Neural progenitor cell (in vitro differentiated cells): ENCODE measurements at regions not wholly inside any gene's neighbourhood (a gene's known extent, or its start where the extent isn't known, plus 50 kb on each side); places are given as distances from the start of the nearest gene placed in this dataset.

Source experiments
- DNase-seq: peaks from one replicate; pipeline ENCODE4 v3.0.0-alpha.2; 2016; ENCODE audit warnings: low spot score
- H2AFZ ChIP-seq: fragments of 200-600 bp; sonication (generic); replicated peaks from 2 replicates; pipeline ENCODE4 v1.6.1; 2016; ENCODE audit warnings: antibody characterized with exemption
- H3F3A ChIP-seq: fragments of 200-600 bp; sonication (generic); 2 replicates; pipeline ENCODE4 v1.6.1; 2016; ENCODE audit warnings: antibody characterized with exemption, low read depth
- H3K27ac ChIP-seq: fragments of 200-600 bp; sonication (generic); 2 replicates; pipeline ENCODE4 v1.5.1; 2016; ENCODE audit warnings: mild to moderate bottlenecking
- H3K27me3 ChIP-seq: fragments of 200-600 bp; sonication (generic); 2 replicates; pipeline ENCODE4 v1.6.1; 2016; ENCODE audit warnings: mild to moderate bottlenecking, moderate library complexity
- H3K36me3 ChIP-seq: fragments of 200-600 bp; sonication (generic); 2 replicates; pipeline ENCODE4 v1.5.1; 2016
- H3K4me1 ChIP-seq: fragments of 200-600 bp; sonication (generic); 2 replicates; pipeline ENCODE4 v1.6.1; 2016; ENCODE audit warnings: mixed run types
- H3K4me2 ChIP-seq: fragments of 200-600 bp; sonication (generic); 2 replicates; pipeline ENCODE4 v1.6.1; 2016
- H3K4me3 ChIP-seq: fragments of 200-600 bp; sonication (generic); 2 replicates; pipeline ENCODE4 v1.5.1; 2016
- H3K79me2 ChIP-seq: fragments of 200-600 bp; sonication (generic); 2 replicates; pipeline ENCODE4 v1.6.1; 2016; ENCODE audit warnings: low read depth
- H3K9ac ChIP-seq: fragments of 200-600 bp; sonication (generic); 2 replicates; pipeline ENCODE4 v1.6.1; 2016
- H3K9me3 ChIP-seq: fragments of 200-600 bp; sonication (generic); 2 replicates; pipeline ENCODE4 v1.5.1; 2016; ENCODE audit warnings: low read depth
- H4K20me1 ChIP-seq: fragments of 200-600 bp; sonication (generic); 2 replicates; pipeline ENCODE4 v1.6.1; 2016; ENCODE audit warnings: low read depth
- H3K27ac Mint-ChIP-seq: 3 replicates; pipeline ENCODE4 v1.8.0; 2021; ENCODE audit warnings: mixed read lengths
- H3K27me3 Mint-ChIP-seq: 2 replicates; pipeline ENCODE4 v1.8.0; 2022; ENCODE audit warnings: low read depth, mild to moderate bottlenecking, inconsistent platforms, moderate library complexity, mixed read lengths; ENCODE audit not compliant: insufficient read depth
- H3K36me3 Mint-ChIP-seq: 3 replicates; pipeline ENCODE4 v1.8.0; 2021; ENCODE audit warnings: mixed read lengths
- H3K4me1 Mint-ChIP-seq: 3 replicates; pipeline ENCODE4 v1.8.0; 2021; ENCODE audit warnings: mixed read lengths
- H3K4me3 Mint-ChIP-seq: 3 replicates; pipeline ENCODE4 v1.8.0; 2021; ENCODE audit warnings: mild to moderate bottlenecking, moderate library complexity, mixed read lengths
- H3K9me3 Mint-ChIP-seq: 3 replicates; pipeline ENCODE4 v1.8.0; 2020; ENCODE audit warnings: mixed read lengths
- EZH2 ChIP-seq: fragments of 200-600 bp; sonication (generic); IDR thresholded peaks from 2 replicates; pipeline ENCODE4 v1.6.1; 2017; ENCODE audit warnings: antibody characterized with exemption, mild to moderate bottlenecking, moderate library complexity
- EZH2phosphoT487 ChIP-seq: fragments of 200-600 bp; sonication (generic); IDR thresholded peaks from 2 replicates; pipeline ENCODE4 v1.6.1; 2017; ENCODE audit warnings: antibody characterized with exemption
- TF ChIP-seq, protein P1 (sequence below): fragments of 200-600 bp; sonication (generic); IDR thresholded peaks from 2 replicates; pipeline ENCODE4 v1.5.1; 2017; ENCODE audit warnings: antibody characterized with exemption, mild to moderate bottlenecking

DNA sequence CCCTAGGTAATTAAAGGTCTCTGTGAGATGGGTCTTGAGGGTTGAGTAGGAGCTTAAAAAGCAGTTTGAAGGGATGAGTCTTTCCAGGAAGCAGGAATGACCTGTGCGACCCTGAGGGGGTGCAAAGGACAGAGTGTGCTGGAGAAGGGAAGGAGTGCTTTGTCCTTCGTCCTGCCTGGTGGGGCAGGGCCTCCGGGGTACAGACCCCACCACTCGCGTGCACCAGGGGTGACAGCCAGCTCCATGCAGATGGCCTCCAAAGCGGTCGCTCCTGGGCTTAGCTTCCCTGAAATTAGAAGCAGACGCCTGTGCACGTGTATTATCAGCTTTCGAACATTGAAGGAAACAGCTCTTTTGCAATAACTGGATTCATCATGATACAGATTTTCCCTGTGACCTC is 959.8 kb downstream of the BRD1 start:
- H2AFZ ChIP-seq: no peak overlapping the region
- no peaks in the 10 kb centered on the region for H3F3A ChIP-seq
- H3K36me3 ChIP-seq: no peaks in the 10 kb centered on the region
- peaks cover 21% of the 10 kb centered on the region for H3K4me1 Mint-ChIP-seq
- H3K9me3 ChIP-seq: no peaks in the 10 kb centered on the region
- H3K27me3 ChIP-seq: no peaks in the 10 kb centered on the region
- no peak for TF ChIP-seq EZH2phosphoT487
- TF ChIP-seq EZH2: no peak
- TF ChIP-seq, protein P1, sequence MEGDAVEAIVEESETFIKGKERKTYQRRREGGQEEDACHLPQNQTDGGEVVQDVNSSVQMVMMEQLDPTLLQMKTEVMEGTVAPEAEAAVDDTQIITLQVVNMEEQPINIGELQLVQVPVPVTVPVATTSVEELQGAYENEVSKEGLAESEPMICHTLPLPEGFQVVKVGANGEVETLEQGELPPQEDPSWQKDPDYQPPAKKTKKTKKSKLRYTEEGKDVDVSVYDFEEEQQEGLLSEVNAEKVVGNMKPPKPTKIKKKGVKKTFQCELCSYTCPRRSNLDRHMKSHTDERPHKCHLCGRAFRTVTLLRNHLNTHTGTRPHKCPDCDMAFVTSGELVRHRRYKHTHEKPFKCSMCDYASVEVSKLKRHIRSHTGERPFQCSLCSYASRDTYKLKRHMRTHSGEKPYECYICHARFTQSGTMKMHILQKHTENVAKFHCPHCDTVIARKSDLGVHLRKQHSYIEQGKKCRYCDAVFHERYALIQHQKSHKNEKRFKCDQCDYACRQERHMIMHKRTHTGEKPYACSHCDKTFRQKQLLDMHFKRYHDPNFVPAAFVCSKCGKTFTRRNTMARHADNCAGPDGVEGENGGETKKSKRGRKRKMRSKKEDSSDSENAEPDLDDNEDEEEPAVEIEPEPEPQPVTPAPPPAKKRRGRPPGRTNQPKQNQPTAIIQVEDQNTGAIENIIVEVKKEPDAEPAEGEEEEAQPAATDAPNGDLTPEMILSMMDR: no peak
- no peak overlapping the region for H3K9ac ChIP-seq
- peaks cover 6% of the 10 kb centered on the region for H3K9me3 Mint-ChIP-seq
- no peak overlapping the region for H3K4me3 ChIP-seq
- no peak overlapping the region for H3K27ac Mint-ChIP-seq
- H4K20me1 ChIP-seq: no peaks in the 10 kb centered on the region
- H3K27ac ChIP-seq: no peak overlapping the region
- H3K79me2 ChIP-seq: no peaks in the 10 kb centered on the region
- H3K4me3 Mint-ChIP-seq: no peak overlapping the region
- peaks cover 4% of the 10 kb centered on the region for H3K27me3 Mint-ChIP-seq
- H3K36me3 Mint-ChIP-seq: no peaks in the 10 kb centered on the region
- DNase-seq: peak; percentile 20
- no peak overlapping the region for H3K4me2 ChIP-seq
- H3K4me1 ChIP-seq: peaks cover 10% of the 10 kb centered on the region

DNA sequence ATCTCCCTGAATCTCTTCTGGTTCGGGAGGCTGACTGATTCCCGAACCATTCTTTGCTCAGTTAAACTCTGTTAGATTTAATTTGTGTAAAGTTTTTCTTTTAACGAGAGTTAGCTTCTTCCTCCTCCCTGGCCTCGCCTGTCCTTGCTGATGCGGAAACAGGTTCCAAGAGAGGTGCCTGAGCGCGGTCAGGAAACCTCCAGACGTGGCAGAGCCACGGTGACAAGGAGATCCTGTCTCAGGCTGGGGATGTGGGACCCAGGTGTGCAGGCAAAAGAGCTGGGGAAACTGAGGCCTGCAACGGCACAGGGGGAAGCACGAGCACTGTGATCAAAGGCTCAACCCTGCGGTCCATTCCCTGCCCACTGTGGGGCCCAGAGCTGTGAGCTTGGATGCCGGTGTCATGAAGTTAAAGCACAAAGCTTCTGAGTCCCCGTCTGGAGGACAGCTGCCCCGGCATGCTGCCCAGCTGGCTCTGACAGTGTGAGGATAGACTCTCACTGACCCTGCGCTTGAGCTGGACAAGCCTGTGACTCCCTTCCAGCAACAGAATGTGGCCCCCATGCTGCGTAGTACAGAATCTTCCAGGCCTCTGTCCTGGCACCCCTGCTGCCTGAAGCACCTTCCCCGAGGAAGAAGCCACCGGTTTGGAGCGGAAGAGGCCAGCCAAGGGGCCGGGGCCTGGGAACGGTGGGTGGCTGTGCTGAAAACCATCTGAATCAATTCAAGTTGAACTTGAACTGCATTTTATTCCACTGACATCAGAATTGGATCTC is 960.6 kb downstream of the BRD1 start:
- H3K79me2 ChIP-seq: no peaks in the 10 kb centered on the region
- H3K9me3 ChIP-seq: no peaks in the 10 kb centered on the region
- Mint-ChIP-seq H3K4me3 (no peak overlapping the region), H3K9me3 (peaks cover 6% of the 10 kb centered on the region), H3K27ac (peak overlapping the region; percentile 53), H3K4me1 (peaks cover 21% of the 10 kb centered on the region), H3K36me3 (no peaks in the 10 kb centered on the region), H3K27me3 (peaks cover 4% of the 10 kb centered on the region)
- no peak overlapping the region for H3K9ac ChIP-seq
- H3K36me3 ChIP-seq: no peaks in the 10 kb centered on the region
- no peaks in the 10 kb centered on the region for H3F3A ChIP-seq
- H2AFZ ChIP-seq: no peak overlapping the region
- no peaks in the 10 kb centered on the region for H3K27me3 ChIP-seq
- DNase-seq: no peak
- H3K27ac ChIP-seq: no peak overlapping the region
- no peak for TF ChIP-seq EZH2
- TF ChIP-seq, protein P1: no peak
- TF ChIP-seq EZH2phosphoT487: no peak
- no peak overlapping the region for H3K4me3 ChIP-seq
- H3K4me1 ChIP-seq: peaks cover 10% of the 10 kb centered on the region
- no peaks in the 10 kb centered on the region for H4K20me1 ChIP-seq
- no peak overlapping the region for H3K4me2 ChIP-seq

DNA sequence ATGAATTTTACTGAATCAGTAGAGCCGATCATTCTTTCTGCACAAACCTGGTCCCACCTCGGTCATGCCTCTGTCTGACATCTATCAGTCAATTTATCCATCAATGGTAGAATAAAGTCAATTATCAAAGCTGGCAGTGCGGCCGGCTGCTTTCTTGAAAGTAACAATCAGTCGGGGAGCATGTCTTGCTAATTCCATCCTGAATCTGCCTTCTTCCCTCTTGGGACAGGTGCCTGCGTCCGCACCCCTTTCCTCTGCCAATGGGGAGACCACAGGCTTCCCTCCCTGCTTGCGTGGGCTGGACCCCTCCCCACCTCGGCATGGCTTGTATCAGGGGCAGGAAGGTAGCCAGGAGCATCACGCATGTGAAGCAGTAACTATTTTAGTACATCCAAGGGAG is 962.9 kb downstream of the BRD1 start:
- Mint-ChIP-seq H3K36me3 (no peaks in the 10 kb centered on the region), H3K27ac (no peak overlapping the region), H3K4me1 (peaks cover 21% of the 10 kb centered on the region), H3K9me3 (peaks cover 2% of the 10 kb centered on the region), H3K27me3 (peaks cover 3% of the 10 kb centered on the region), H3K4me3 (no peak overlapping the region)
- H2AFZ ChIP-seq: no peak overlapping the region
- H3K4me2 ChIP-seq: no peak overlapping the region
- H3K9ac ChIP-seq: no peak overlapping the region
- no peak overlapping the region for H3K27ac ChIP-seq
- no peaks in the 10 kb centered on the region for H3F3A ChIP-seq
- H3K79me2 ChIP-seq: no peaks in the 10 kb centered on the region
- H3K36me3 ChIP-seq: no peaks in the 10 kb centered on the region
- no peak for TF ChIP-seq EZH2phosphoT487
- TF ChIP-seq, protein P1: no peak
- TF ChIP-seq EZH2: no peak
- H3K4me3 ChIP-seq: no peak overlapping the region
- peaks cover 10% of the 10 kb centered on the region for H3K4me1 ChIP-seq
- H4K20me1 ChIP-seq: no peaks in the 10 kb centered on the region
- no peaks in the 10 kb centered on the region for H3K9me3 ChIP-seq
- H3K27me3 ChIP-seq: no peaks in the 10 kb centered on the region
- no peak for DNase-seq
